ENCODE measurements at regions not wholly inside any gene's neighbourhood (a gene's known extent, or its start where the extent isn't known, plus 50 kb on each side); places are given as distances from the start of the nearest gene placed in this dataset.

- CTCF ChIA-PET: no interaction called here
- DNase-seq (ENCODE audit: extremely low spot score): no peak
- TF ChIP-seq SUZ12 (IDR thresholded peaks at IDR 0.05): no peak
- TF ChIP-seq CTBP1 (IDR thresholded peaks at IDR 0.05; ENCODE audit: borderline replicate concordance): no peak
- TF ChIP-seq FOXM1 (IDR thresholded peaks at IDR 0.05; ENCODE audit: borderline replicate concordance): no peak
- POLR2A ChIA-PET: no interaction called here
Measured at GRCh38 chr17:73718362-73718761, 74.1 kb upstream of the SDK2 start.

GRCh38 chr17:73718912-73719311, 74.7 kb upstream of the SDK2 start:
- CTCF ChIA-PET: no interaction called here
- POLR2A ChIA-PET: no interaction called here
- TF ChIP-seq HDGF (IDR thresholded peaks at IDR 0.05; ENCODE audit: borderline replicate concordance) (no peak), FOXA1 (IDR thresholded peaks at IDR 0.05) (no peak), LEF1 (IDR thresholded peaks at IDR 0.05; ENCODE audit: borderline replicate concordance) (no peak), PKNOX1 (IDR thresholded peaks at IDR 0.05) (no peak), NFRKB (IDR thresholded peaks at IDR 0.05) (no peak), FOXK2 (IDR thresholded peaks at IDR 0.05) (no peak), SP1 (IDR thresholded peaks at IDR 0.05) (no peak), FOXM1 (IDR thresholded peaks at IDR 0.05; ENCODE audit: borderline replicate concordance) (no peak)
- no peak for DNase-seq (ENCODE audit: extremely low spot score)

GRCh38 chr17:73719588-73720071, 75.4 kb upstream of the SDK2 start:
- ChIA-PET CTCF (no interaction called here), POLR2A (no interaction called here)
- TF ChIP-seq FOXK2 (IDR thresholded peaks at IDR 0.05): no peak
- TF ChIP-seq CTBP1 (IDR thresholded peaks at IDR 0.05; ENCODE audit: borderline replicate concordance): no peak
- no peak for TF ChIP-seq FOXA1 (IDR thresholded peaks at IDR 0.05)
- no peak for TF ChIP-seq LEF1 (IDR thresholded peaks at IDR 0.05; ENCODE audit: borderline replicate concordance)
- no peak for TF ChIP-seq SP1 (IDR thresholded peaks at IDR 0.05)
- no peak for TF ChIP-seq NFRKB (IDR thresholded peaks at IDR 0.05)
- TF ChIP-seq L3MBTL2 (conservative IDR thresholded peaks at IDR 0.05): no peak
- TF ChIP-seq SUZ12 (IDR thresholded peaks at IDR 0.05): no peak
- no peak for TF ChIP-seq FOXM1 (IDR thresholded peaks at IDR 0.05; ENCODE audit: borderline replicate concordance)
- TF ChIP-seq BHLHE40 (IDR thresholded peaks at IDR 0.05; ENCODE audit: borderline replicate concordance): no peak
- no peak for TF ChIP-seq HDGF (IDR thresholded peaks at IDR 0.05; ENCODE audit: borderline replicate concordance)
- TF ChIP-seq TARDBP (IDR thresholded peaks at IDR 0.05): no peak
- TF ChIP-seq ARNT (IDR thresholded peaks at IDR 0.05): no peak
- no peak for TF ChIP-seq ZNF384 (IDR thresholded peaks at IDR 0.05)
- TF ChIP-seq ELF4 (IDR thresholded peaks at IDR 0.05): no peak
- TF ChIP-seq PKNOX1 (IDR thresholded peaks at IDR 0.05): no peak
- DNase-seq (ENCODE audit: extremely low spot score): no peak

- POLR2A ChIA-PET: no interaction called here
- CTCF ChIA-PET: no interaction called here
- TF ChIP-seq ZNF384 (IDR thresholded peaks at IDR 0.05): no peak
- no peak for TF ChIP-seq LEF1 (IDR thresholded peaks at IDR 0.05; ENCODE audit: borderline replicate concordance)
- TF ChIP-seq L3MBTL2 (conservative IDR thresholded peaks at IDR 0.05): no peak
- no peak for TF ChIP-seq SP1 (IDR thresholded peaks at IDR 0.05)
- no peak for TF ChIP-seq TARDBP (IDR thresholded peaks at IDR 0.05)
- no peak for TF ChIP-seq BHLHE40 (IDR thresholded peaks at IDR 0.05; ENCODE audit: borderline replicate concordance)
- TF ChIP-seq PKNOX1 (IDR thresholded peaks at IDR 0.05): no peak
- no peak for TF ChIP-seq ARNT (IDR thresholded peaks at IDR 0.05)
- no peak for TF ChIP-seq FOXA1 (IDR thresholded peaks at IDR 0.05)
- TF ChIP-seq FOXM1 (IDR thresholded peaks at IDR 0.05; ENCODE audit: borderline replicate concordance): no peak
- no peak for TF ChIP-seq SUZ12 (IDR thresholded peaks at IDR 0.05)
- no peak for TF ChIP-seq FOXK2 (IDR thresholded peaks at IDR 0.05)
- TF ChIP-seq CTBP1 (IDR thresholded peaks at IDR 0.05; ENCODE audit: borderline replicate concordance): no peak
- no peak for TF ChIP-seq NFRKB (IDR thresholded peaks at IDR 0.05)
- TF ChIP-seq ELF4 (IDR thresholded peaks at IDR 0.05): no peak
- TF ChIP-seq HDGF (IDR thresholded peaks at IDR 0.05; ENCODE audit: borderline replicate concordance): no peak
- DNase-seq (ENCODE audit: extremely low spot score): no peak
Measured at GRCh38 chr17:73720187-73720834, 76.1 kb upstream of the SDK2 start.

GRCh38 chr17:73722165-73722564, 77.9 kb upstream of the SDK2 start:
- POLR2A ChIA-PET: no interaction called here
- CTCF ChIA-PET: interaction anchor here (0.7 kb wide), 1 partner anchor 12 kb away, joined by 3 read pairs; no protein-coding TSS in a partner anchor
- TF ChIP-seq NFRKB (IDR thresholded peaks at IDR 0.05) (no peak), BHLHE40 (IDR thresholded peaks at IDR 0.05; ENCODE audit: borderline replicate concordance) (no peak), FOXA1 (IDR thresholded peaks at IDR 0.05) (no peak), ARNT (IDR thresholded peaks at IDR 0.05) (no peak), L3MBTL2 (conservative IDR thresholded peaks at IDR 0.05) (no peak), LEF1 (IDR thresholded peaks at IDR 0.05; ENCODE audit: borderline replicate concordance) (no peak), PKNOX1 (IDR thresholded peaks at IDR 0.05) (no peak), HDGF (IDR thresholded peaks at IDR 0.05; ENCODE audit: borderline replicate concordance) (no peak), SUZ12 (IDR thresholded peaks at IDR 0.05) (no peak), ZNF384 (IDR thresholded peaks at IDR 0.05) (no peak), TARDBP (IDR thresholded peaks at IDR 0.05) (no peak), CTBP1 (IDR thresholded peaks at IDR 0.05; ENCODE audit: borderline replicate concordance) (no peak), ELF4 (IDR thresholded peaks at IDR 0.05) (no peak), FOXM1 (IDR thresholded peaks at IDR 0.05; ENCODE audit: borderline replicate concordance) (no peak)
- no peak for DNase-seq (ENCODE audit: extremely low spot score)

Data from HEK293T (cell line).